Fibroblast of skin of left biceps (primary cell): ENCODE measurements at regions not wholly inside any gene's neighbourhood (a gene's known extent, or its start where the extent isn't known, plus 50 kb on each side); places are given as distances from the start of the nearest gene placed in this dataset.
"Not testable (repeated sequence)": the region's sequence is repeated elsewhere in the genome, so short reads cannot be mapped to it uniquely, and the experiment has no call there.

Experiments used
- DNase-seq, 2 experiments: peaks; one replicate each; pipeline ENCODE4 v3.0.0-alpha.2; 2013; ENCODE audit warnings: low read depth in 2 of 2

DNA sequence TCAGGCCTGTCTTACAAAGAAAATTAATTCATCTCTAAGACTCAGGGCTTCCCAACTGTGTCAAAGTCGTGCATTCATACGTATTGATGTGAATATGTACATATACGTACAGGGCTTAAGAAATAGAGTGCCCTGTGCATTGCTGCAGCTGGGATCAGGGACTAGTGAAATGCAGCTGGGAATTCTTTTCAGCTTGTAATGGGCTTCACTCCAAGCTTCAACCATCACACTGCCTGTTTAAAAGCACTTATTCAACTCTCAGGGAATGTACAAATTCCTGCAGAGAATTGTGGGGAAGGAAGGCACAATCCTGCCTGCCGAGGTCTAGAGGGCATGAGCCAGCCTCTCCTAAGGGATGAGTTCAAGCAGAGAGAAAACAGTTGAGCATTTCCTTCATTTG is 59.6 kb upstream of the MAN2A1 start:
- DNase-seq: peak; percentile 3 to 5

GRCh38 chr5:109628591-109628990 is 61.1 kb upstream of the MAN2A1 start:
- no peak for DNase-seq

DNA sequence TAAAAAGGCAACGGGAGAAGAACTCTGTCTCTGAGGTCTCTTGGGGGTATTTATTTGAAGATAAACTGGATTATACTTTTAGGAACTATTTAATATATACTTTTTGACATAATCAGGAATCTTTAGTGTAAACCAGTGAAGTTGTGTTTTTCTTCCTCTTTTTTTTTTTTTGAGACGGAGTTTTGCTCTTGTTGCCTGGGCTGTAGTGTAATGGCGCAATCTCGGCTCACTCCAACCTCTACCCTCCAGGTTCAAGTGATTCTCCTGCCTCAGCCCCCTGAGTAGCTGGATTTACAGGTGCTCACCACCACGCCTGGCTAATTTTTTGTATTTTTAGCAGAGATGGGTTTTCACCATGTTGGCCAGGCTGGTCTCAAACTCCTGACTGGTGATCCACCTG is 68.5 kb upstream of the MAN2A1 start:
- DNase-seq: not testable (repeated sequence)

DNA sequence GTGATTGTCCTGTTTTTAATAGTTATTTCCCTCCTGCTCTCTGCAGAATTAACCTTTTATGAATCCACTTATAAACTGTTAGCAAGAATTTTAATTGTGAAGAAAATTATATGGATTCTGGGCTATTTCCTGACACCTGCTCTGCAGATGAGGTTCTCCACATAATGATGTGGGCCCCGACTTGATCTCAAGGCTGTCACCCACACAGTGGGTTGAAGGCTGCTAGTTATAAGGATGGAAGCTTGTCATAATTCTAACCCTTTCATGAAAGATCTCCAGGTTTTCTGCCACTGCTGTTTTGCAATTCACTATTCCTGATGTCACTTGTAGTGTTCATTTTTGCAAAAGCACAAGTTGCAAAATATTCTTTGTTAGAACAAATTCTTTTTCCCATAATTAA is 69.1 kb upstream of the MAN2A1 start:
- no peak for DNase-seq

DNA sequence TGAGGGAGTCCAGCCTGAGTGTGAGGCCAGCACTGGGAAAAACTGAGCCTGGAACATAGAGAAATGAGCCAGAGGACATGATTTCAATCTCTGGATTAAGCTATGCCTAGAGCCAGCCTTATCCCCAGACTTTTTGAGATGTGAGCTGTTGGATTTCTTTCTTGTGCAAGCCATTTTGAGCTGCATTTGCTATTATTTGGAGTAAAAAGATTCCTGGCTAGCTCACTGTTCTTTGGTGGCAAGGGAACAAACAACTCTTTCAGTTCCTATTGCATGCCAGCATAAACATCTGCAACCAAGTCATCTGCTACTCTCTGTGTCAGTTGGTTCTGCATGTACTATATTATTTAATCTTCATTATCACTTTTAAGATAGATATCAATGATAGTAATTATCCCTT is 70.1 kb upstream of the MAN2A1 start:
- no peak for DNase-seq

- DNase-seq: no peak
Measured at GRCh38 chr5:109619021-109619460, 70.7 kb upstream of the MAN2A1 start.

DNA sequence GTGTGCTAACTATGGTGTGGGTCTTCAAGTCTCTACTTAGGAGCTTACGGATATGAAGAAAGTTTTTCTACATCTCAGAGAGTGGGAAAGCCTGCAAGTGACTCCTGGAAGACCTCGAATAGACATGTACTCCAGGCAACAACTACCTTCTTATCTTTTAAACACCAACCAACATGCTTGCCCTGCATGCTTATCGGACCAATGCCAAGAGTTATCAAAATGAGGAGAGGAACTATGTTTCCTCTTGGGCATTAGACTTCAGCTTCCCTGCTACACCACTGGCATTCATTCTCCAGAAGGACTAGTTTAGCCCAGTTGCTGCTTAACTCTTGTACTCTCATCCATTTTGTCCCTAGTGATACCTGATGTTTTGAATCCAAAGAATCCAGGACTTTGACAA is 74.7 kb upstream of the MAN2A1 start:
- no peak for DNase-seq

DNA sequence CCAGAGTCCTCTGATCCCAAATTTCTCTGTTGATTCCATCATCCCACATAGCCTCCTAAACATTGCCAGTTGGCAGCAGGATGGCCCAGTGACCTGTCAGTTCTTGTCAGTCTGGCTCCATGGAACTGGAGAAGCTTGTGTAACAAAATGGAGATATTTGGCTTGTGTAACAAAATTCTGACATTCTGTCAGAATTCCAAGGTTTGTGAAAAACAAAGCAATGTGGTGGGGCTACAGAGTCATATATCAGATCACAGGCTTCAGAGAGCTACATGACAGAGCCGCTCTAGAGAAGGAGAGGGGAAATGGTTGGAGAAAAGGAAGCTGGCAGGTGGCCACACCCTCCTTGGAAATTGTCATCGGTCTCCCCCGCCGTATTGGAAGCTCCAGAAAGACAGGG is 75.4 kb upstream of the MAN2A1 start:
- no peak for DNase-seq

GRCh38 chr5:109612278-109612905 is 77.3 kb upstream of the MAN2A1 start:
- no peak for DNase-seq

GRCh38 chr5:109611505-109611904 is 78.2 kb upstream of the MAN2A1 start:
- DNase-seq: no peak

- no peak for DNase-seq
Measured at GRCh38 chr5:109611061-109611460, 78.7 kb upstream of the MAN2A1 start.

GRCh38 chr5:109610581-109610980 is 79.1 kb upstream of the MAN2A1 start:
- DNase-seq: no peak

DNA sequence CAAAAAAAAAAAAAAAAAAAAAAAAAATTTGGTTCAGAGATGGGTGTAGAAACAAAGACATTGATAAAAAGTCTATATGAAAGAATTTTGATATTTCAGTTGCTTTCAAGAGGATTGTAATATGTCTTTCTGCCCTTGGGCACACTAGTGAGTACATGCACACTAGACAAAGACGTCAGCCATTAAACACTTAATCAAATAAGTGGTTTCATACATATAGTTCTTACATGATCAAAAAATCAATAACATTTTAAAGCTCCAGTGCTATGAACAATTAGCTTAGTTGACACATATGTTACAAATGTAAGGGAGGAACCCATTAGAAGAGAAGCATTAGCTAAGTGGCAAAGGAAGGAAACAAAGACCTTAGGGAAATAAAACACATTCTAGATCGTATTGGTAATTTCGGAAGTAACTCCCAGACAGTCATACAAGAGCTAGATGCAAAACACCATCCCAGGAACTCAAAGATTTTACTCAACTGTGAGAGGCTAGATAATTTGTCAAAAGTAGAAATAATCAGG is 84.5 kb upstream of the MAN2A1 start:
- DNase-seq: no peak

- no peak for DNase-seq
Measured at GRCh38 chr5:109604758-109605157, 85.0 kb upstream of the MAN2A1 start.

GRCh38 chr5:109601736-109602135 is 88.0 kb upstream of the MAN2A1 start:
- DNase-seq: no peak

- DNase-seq: no peak
Measured at GRCh38 chr5:109597893-109598292, 91.8 kb upstream of the MAN2A1 start.

DNA sequence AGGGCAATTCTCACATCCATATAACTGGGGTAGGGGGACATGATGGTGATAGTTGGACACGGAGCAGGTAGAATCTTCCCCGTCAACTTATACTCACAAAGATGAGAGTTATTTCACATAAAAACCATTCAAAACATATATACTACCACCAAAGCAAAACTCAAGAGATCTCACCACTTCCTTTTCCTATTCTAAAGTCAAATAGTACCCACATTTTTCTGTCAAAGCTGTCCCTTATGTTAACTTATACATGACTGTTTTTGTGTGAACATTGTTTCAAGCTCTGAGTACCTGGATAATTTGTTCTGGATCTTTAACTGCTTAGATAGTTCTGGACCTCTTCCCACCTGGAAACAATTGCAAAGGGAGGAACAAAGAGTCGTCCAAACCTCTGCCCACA is 95.5 kb upstream of the MAN2A1 start:
- no peak for DNase-seq

DNA sequence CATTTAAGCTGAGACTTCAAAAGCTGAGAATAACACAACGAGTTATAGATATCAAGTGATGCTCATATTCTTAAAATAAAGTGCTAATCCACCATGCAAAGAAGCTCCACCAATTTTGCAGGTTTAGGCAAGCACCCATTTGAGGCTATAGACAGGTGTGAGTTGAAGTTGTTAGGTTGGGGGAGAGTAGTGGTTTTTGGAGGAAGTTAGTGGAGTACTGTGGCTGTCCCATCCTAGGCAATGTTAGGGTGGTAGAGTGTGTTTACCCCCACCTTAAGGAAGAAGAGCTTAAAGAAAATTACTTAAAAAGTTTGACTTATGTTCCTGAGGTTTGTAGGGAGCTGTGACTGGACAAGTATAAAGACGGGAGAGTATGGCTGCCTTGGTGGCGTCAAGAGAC is 98.9 kb upstream of the MAN2A1 start:
- no peak for DNase-seq

- no peak for DNase-seq
Measured at GRCh38 chr5:109589986-109590385, 99.7 kb upstream of the MAN2A1 start.

GRCh38 chr5:109589239-109589638 is 100.5 kb upstream of the MAN2A1 start:
- no peak for DNase-seq

DNA sequence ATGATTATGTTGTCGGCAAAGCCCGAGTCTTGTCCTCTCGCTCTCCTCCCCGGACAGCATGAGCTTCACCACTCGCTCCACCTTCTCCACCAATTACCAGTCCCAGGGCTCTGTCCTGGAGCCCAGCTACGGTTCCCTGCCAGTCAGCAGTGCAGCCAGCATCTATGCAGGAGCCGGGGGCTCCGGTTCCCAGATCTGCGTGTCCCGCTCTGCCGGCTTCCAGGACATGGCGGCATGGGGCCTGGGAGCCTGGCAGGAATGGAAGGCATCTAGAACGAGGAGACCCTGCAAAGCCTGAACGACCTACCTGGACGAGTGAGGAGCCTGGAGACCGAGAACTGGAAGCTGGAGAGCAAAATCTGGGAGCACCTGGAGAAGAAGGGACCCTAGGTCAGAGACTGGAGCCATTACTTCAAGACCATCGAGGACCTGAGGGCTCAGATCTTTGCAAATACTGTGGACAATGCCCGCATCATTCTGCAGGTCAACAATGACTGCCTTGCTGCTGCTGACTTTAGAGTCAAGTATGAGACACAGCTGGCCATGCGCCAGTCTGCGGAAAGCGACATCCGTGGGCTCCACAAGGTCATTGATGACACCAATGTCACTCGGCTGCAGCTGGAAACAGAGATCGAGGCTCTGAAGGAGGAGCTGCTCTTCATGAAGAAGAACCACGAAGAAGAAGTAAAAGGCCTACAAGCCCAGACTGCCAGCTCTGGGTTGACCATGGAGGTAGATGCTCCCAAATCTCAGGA is 101.3 kb upstream of the MAN2A1 start:
- no peak for DNase-seq

GRCh38 chr5:109584986-109585599 is 104.6 kb upstream of the MAN2A1 start:
- DNase-seq: no peak

GRCh38 chr5:109580225-109580624 is 109.5 kb upstream of the MAN2A1 start:
- no peak for DNase-seq
